ENCODE measurements at regions not wholly inside any gene's neighbourhood (a gene's known extent, or its start where the extent isn't known, plus 50 kb on each side); places are given as distances from the start of the nearest gene placed in this dataset.

GRCh38 chr7:13276977-13277376 is 589.5 kb downstream of the ARL4A start:
- Histone ChIP-seq H3K27me3 (ENCODE audit: control insufficient read depth, insufficient read depth, low read length) (no peaks in the 10 kb centered on the region), H3K36me3 (ENCODE audit: control insufficient read depth, insufficient read depth, low read length) (no peaks in the 10 kb centered on the region), H3K4me3 (ENCODE audit: low read depth, low read length) (no peak overlapping the region)
- peak; percentile 42 for TF ChIP-seq CTCF (IDR thresholded peaks at IDR 0.05; ENCODE audit: insufficient read depth, low read length, poor library complexity, severe bottlenecking)
- no peak for DNase-seq (ENCODE audit: low read depth)

GRCh38 chr7:13278020-13278419 is 590.6 kb downstream of the ARL4A start:
- no peak for TF ChIP-seq CTCF (IDR thresholded peaks at IDR 0.05; ENCODE audit: insufficient read depth, low read length, poor library complexity, severe bottlenecking)

DNA sequence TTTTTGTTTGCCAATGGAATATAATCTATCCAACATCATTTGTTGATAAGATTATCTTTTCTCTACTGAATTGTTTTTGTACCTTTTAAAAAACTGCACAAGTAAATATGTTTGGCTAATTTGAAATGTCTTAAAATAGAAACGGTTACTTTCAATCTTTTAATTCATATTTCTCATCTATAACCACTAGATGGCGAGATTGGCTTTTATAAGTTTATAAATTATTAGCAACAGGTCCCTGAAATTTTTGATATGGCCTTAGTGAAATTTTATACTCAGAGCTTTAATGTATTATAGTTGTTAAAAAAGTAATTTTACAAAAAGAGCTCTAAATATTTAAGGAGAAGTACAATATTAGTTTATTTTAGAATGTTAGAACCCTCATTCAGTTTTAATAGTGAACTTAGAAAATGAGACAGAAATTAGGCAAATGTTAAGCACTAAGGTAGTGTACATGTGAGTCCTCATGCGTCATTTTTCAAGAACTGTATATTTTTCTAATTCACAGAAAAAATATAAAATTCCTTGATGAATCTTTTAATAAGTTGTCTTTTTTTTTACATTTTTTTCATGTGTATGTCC is 592.5 kb downstream of the ARL4A start:
- no peak overlapping the region for H3K4me3 ChIP-seq (ENCODE audit: low read depth, low read length)
- TF ChIP-seq CTCF (IDR thresholded peaks at IDR 0.05; ENCODE audit: insufficient read depth, low read length, poor library complexity, severe bottlenecking), result peak; percentile 26
- no peak for DNase-seq (ENCODE audit: low read depth)
- H3K27me3 ChIP-seq (ENCODE audit: control insufficient read depth, insufficient read depth, low read length), result no peaks in the 10 kb centered on the region
- H3K36me3 ChIP-seq (ENCODE audit: control insufficient read depth, insufficient read depth, low read length), result no peaks in the 10 kb centered on the region

More at GRCh38 chr7:13278020-13278419, 590.6 kb downstream of the ARL4A start:
- Histone ChIP-seq H3K4me3 (ENCODE audit: low read depth, low read length) (no peak overlapping the region), H3K36me3 (ENCODE audit: control insufficient read depth, insufficient read depth, low read length) (no peaks in the 10 kb centered on the region), H3K27me3 (ENCODE audit: control insufficient read depth, insufficient read depth, low read length) (no peaks in the 10 kb centered on the region)
- no peak for DNase-seq (ENCODE audit: low read depth)

DNA sequence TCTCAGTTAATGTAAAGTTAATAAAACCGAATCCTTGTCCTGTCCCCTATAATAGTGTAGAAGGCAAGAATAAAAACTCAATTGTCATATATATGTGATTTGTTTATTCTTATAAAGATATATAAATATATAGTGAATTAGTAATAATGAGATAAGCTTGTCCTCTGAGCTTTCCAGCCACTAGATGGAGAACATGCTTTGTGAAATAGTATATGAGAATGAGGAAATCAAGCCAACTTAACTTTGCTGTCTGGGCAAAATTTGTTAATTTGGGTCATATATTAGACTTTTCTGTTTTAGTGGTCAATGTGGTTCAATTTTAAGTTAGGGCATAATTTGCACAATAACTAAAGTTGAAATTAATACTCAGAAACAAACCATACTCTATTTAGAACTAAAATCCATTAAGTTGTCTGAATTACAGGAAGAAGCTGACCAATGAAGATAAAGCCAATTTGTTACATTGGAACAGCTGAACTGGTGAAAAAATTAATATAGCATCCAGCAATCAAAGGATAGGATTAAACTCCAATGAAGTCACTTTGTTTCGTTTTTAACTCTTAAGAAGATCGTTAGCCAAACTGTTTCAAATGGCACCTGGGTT is 595.0 kb downstream of the ARL4A start:
- no peaks in the 10 kb centered on the region for H3K36me3 ChIP-seq (ENCODE audit: control insufficient read depth, insufficient read depth, low read length)
- TF ChIP-seq CTCF (IDR thresholded peaks at IDR 0.05; ENCODE audit: insufficient read depth, low read length, poor library complexity, severe bottlenecking), result peak; percentile 40
- H3K27me3 ChIP-seq (ENCODE audit: control insufficient read depth, insufficient read depth, low read length), result no peaks in the 10 kb centered on the region
- no peak overlapping the region for H3K4me3 ChIP-seq (ENCODE audit: low read depth, low read length)
- no peak for DNase-seq (ENCODE audit: low read depth)

DNA sequence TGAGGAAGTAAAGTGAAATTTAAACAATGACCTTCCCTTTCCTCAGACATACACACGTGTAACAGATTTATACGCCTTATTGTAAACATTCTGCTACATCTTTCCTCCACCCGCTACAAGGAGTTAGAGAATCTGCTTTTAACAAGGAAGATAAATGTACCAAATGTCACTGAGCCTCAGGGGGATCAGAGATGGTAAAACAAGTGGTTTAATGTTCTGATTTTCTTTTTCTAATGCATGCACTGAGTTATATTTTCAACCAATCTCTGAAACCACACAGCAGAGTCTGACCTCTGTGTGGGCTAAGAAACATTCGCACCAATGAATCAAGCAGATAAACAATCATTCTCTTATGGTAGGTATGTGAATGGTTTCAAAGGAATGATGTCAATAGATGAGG is 599.5 kb downstream of the ARL4A start:
- no peaks in the 10 kb centered on the region for H3K27me3 ChIP-seq (ENCODE audit: control insufficient read depth, insufficient read depth, low read length)
- no peak for TF ChIP-seq CTCF (IDR thresholded peaks at IDR 0.05; ENCODE audit: insufficient read depth, low read length, poor library complexity, severe bottlenecking)
- no peaks in the 10 kb centered on the region for H3K36me3 ChIP-seq (ENCODE audit: control insufficient read depth, insufficient read depth, low read length)
- DNase-seq (ENCODE audit: low read depth), result no peak
- no peak overlapping the region for H3K4me3 ChIP-seq (ENCODE audit: low read depth, low read length)

DNA sequence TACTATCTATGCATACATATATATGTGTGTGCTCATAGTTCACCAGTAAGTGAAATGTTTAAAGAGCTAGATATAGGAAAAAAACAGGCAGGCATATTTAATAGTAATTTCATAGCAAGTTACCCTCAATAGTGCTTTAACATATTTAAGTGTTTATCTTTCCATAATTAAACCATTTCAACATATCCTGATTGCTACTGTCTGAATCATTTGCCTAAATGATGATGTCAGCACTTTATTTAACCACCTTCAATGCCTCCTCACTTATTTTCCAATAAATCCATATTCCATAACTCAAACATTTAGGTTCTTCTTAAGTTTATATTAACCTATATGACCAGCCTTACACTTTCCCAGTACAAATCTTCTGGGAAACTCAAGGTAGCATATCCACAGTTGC is 601.1 kb downstream of the ARL4A start:
- H3K36me3 ChIP-seq (ENCODE audit: control insufficient read depth, insufficient read depth, low read length), result no peaks in the 10 kb centered on the region
- TF ChIP-seq CTCF (IDR thresholded peaks at IDR 0.05; ENCODE audit: insufficient read depth, low read length, poor library complexity, severe bottlenecking), result no peak
- no peaks in the 10 kb centered on the region for H3K27me3 ChIP-seq (ENCODE audit: control insufficient read depth, insufficient read depth, low read length)
- H3K4me3 ChIP-seq (ENCODE audit: low read depth, low read length), result no peak overlapping the region
- DNase-seq (ENCODE audit: low read depth), result no peak
